ENCODE measurements at regions not wholly inside any gene's neighbourhood (a gene's known extent, or its start where the extent isn't known, plus 50 kb on each side); places are given as distances from the start of the nearest gene placed in this dataset.

DNA sequence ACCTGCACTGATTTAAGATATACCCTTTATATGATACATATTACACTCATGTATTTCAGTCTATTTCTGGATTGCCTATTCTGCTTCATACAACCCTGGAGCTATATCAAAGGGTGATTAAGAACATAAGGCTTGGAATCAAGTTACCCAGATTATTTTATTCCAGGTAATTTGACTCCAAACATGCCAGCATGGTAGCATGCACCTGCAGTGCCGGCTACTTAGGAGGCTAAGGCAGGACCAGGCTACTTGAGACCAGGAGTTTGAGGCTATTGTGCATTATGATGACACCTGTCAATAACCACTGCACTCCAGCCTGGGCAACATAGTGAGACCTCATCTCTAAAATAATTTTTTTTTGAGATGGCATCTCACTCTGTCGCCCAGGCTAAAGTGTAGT, 50.4 kb upstream of the NEO1 start:
- no peaks in the 10 kb centered on the region for H3K36me3 Mint-ChIP-seq
- no peak overlapping the region for H3K27ac Mint-ChIP-seq
- no peaks in the 10 kb centered on the region for H3K4me1 Mint-ChIP-seq (ENCODE audit: unreplicated experiment)
- no peak overlapping the region for H3K4me3 Mint-ChIP-seq
- H3K9me3 Mint-ChIP-seq = no peaks in the 10 kb centered on the region
- DNase-seq (ENCODE audit: extremely low spot score, unreplicated experiment) = no peak
- TF ChIP-seq, protein P1, sequence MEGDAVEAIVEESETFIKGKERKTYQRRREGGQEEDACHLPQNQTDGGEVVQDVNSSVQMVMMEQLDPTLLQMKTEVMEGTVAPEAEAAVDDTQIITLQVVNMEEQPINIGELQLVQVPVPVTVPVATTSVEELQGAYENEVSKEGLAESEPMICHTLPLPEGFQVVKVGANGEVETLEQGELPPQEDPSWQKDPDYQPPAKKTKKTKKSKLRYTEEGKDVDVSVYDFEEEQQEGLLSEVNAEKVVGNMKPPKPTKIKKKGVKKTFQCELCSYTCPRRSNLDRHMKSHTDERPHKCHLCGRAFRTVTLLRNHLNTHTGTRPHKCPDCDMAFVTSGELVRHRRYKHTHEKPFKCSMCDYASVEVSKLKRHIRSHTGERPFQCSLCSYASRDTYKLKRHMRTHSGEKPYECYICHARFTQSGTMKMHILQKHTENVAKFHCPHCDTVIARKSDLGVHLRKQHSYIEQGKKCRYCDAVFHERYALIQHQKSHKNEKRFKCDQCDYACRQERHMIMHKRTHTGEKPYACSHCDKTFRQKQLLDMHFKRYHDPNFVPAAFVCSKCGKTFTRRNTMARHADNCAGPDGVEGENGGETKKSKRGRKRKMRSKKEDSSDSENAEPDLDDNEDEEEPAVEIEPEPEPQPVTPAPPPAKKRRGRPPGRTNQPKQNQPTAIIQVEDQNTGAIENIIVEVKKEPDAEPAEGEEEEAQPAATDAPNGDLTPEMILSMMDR (conservative IDR thresholded peaks at IDR 0.05) = no peak
- H3K27me3 Mint-ChIP-seq = no peaks in the 10 kb centered on the region

GRCh38 chr15:73000293-73000692, 52.0 kb upstream of the NEO1 start:
- TF ChIP-seq, protein P1 (conservative IDR thresholded peaks at IDR 0.05) = no peak
- H3K4me1 Mint-ChIP-seq (ENCODE audit: unreplicated experiment) = peaks cover 11% of the 10 kb centered on the region
- no peak overlapping the region for H3K27ac Mint-ChIP-seq
- no peaks in the 10 kb centered on the region for H3K36me3 Mint-ChIP-seq
- DNase-seq (ENCODE audit: extremely low spot score, unreplicated experiment) = no peak
- H3K4me3 Mint-ChIP-seq = no peak overlapping the region
- H3K9me3 Mint-ChIP-seq = no peaks in the 10 kb centered on the region
- H3K27me3 Mint-ChIP-seq = no peaks in the 10 kb centered on the region

DNA sequence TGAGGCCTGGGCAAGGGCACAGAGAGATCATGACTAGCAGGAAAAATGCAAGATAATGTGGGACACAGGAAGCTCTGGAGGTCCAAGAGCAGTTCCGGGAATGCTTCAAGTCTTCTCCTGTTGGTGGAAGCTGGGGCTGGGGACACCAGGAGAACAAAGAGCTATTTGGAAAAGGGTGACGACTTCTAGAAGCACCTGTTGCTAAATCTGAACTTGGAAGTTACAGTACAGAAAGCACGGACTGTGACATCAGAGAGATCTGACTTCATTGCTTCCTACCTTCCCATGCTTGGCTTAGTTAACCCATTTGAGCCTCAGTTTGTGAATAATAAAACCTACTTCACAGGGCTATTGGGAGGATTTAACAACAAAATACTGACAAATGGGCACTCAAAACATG, 52.7 kb upstream of the NEO1 start:
- DNase-seq (ENCODE audit: extremely low spot score, unreplicated experiment) = no peak
- no peak overlapping the region for H3K4me3 Mint-ChIP-seq
- H3K36me3 Mint-ChIP-seq = no peaks in the 10 kb centered on the region
- no peak overlapping the region for H3K27ac Mint-ChIP-seq
- TF ChIP-seq, protein P1 (conservative IDR thresholded peaks at IDR 0.05) = no peak
- no peaks in the 10 kb centered on the region for H3K9me3 Mint-ChIP-seq
- no peaks in the 10 kb centered on the region for H3K27me3 Mint-ChIP-seq
- H3K4me1 Mint-ChIP-seq (ENCODE audit: unreplicated experiment) = peaks cover 11% of the 10 kb centered on the region

DNA sequence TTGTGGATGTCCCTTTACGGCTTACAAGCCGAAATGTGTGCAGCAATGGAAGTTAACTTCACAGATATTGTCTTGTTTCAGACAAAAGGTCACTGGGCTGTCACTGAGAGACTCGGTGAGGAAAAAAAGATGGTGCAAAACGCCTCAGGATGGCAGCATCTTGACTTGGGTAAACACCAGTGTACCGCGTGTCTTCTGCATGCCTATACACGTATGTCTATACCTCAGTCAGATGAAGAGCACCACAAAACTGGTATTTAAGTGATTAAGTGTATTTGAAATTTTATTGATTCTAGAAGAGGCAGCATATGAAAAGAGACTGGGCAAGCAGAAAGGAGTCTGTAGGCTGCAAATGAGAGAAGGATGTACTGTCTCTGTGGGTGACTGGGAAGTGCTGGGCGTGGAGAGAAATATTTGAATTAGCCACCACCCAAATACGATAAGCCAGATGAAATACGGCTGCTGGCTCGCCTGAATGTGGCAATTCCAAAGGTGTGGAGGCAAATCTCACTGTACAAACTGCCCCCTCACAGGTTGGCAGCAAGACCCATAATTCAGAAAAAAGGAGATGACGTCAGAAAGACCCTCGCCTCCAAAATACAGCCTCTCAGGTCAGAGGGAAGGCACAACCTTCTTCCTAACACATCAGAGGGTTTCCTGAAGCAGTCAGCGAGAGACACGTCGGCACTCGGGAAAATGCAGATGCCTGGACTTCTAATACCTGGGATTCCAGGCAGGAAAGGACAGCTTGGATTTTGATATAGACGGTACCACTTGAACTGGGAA, 53.4 kb upstream of the NEO1 start:
- TF ChIP-seq, protein P1 (conservative IDR thresholded peaks at IDR 0.05) = no peak
- Mint-ChIP-seq H3K27ac (no peak overlapping the region), H3K4me1 (ENCODE audit: unreplicated experiment) (peaks cover 18% of the 10 kb centered on the region), H3K27me3 (no peaks in the 10 kb centered on the region), H3K4me3 (no peak overlapping the region), H3K9me3 (no peaks in the 10 kb centered on the region), H3K36me3 (no peaks in the 10 kb centered on the region)
- DNase-seq (ENCODE audit: extremely low spot score, unreplicated experiment) = no peak

GRCh38 chr15:72998226-72998625, 54.0 kb upstream of the NEO1 start:
- H3K27ac Mint-ChIP-seq = no peak overlapping the region
- TF ChIP-seq, protein P1 (conservative IDR thresholded peaks at IDR 0.05) = no peak
- H3K4me3 Mint-ChIP-seq = no peak overlapping the region
- no peaks in the 10 kb centered on the region for H3K36me3 Mint-ChIP-seq
- no peak for DNase-seq (ENCODE audit: extremely low spot score, unreplicated experiment)
- H3K9me3 Mint-ChIP-seq = no peaks in the 10 kb centered on the region
- no peaks in the 10 kb centered on the region for H3K27me3 Mint-ChIP-seq
- H3K4me1 Mint-ChIP-seq (ENCODE audit: unreplicated experiment) = peaks cover 22% of the 10 kb centered on the region
